ENCODE measurements at regions not wholly inside any gene's neighbourhood (a gene's known extent, or its start where the extent isn't known, plus 50 kb on each side); places are given as distances from the start of the nearest gene placed in this dataset.

DNA sequence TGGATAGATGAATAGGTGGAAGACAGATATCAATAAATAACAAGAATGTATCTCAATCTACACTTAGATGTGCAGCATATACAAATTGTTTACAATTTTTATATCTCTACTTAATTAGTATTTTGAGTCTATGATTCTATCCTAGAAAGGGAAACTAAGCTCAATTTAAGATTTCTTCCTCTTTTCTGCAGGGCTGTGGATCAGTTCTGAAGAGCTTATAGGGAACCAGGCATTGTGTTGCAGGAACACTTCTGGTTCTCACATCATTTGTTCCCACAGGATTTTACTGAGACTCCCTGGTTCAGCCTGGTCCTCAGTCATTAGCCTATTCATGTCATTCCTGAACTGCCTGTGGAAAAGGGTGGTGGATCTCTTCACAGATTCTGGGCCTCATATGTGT, 105.8 kb downstream of the TNFSF18 start:
- TF ChIP-seq EZH2 (IDR thresholded peaks at IDR 0.05; ENCODE audit: low read length) (no peak), CTCF (optimal IDR thresholded peaks at IDR 0.05 in 1 of 3, IDR thresholded peaks at IDR 0.05 in 1 of 3, conservative IDR thresholded peaks at IDR 0.05 in 1 of 3; ENCODE audit: extremely low read depth in 1 of 3, insufficient read depth in 2 of 3, low read length in 3 of 3) (no peak)
